Neural cell (in vitro differentiated cells): ENCODE measurements at regions not wholly inside any gene's neighbourhood (a gene's known extent, or its start where the extent isn't known, plus 50 kb on each side); places are given as distances from the start of the nearest gene placed in this dataset.

Source experiments
- CTCF ChIP-seq: fragments of 450-650 bp; IDR thresholded peaks from 2 replicates; pipeline ENCODE4 v1.5.1; 2014; ENCODE audit warnings: antibody characterized with exemption, mild to moderate bottlenecking, moderate library complexity; ENCODE audit not compliant: poor library complexity, severe bottlenecking
- EP300 ChIP-seq: fragments of 450-650 bp; conservative IDR thresholded peaks from 2 replicates; pipeline ENCODE4 v1.6.1; 2014; ENCODE audit warnings: antibody characterized with exemption, mild to moderate bottlenecking, moderate library complexity; ENCODE audit not compliant: poor library complexity, severe bottlenecking
- EZH2 ChIP-seq: fragments of 200-600, 300-800 bp; shearing (Covaris generic), sonication (generic); IDR thresholded peaks from 2 replicates; pipeline ENCODE4 v1.6.1; 2014; ENCODE audit warnings: antibody characterized with exemption, low read length, borderline replicate concordance, mild to moderate bottlenecking; ENCODE audit not compliant: insufficient read depth, poor library complexity, severe bottlenecking
- MXI1 ChIP-seq: fragments of 450-650 bp; conservative IDR thresholded peaks from 2 replicates; pipeline ENCODE4 v1.6.1; 2014; ENCODE audit warnings: antibody characterized with exemption, mild to moderate bottlenecking; ENCODE audit not compliant: poor library complexity, severe bottlenecking
- POLR2AphosphoS5 ChIP-seq: IDR thresholded peaks from 2 replicates; pipeline ENCODE4 v1.6.1; 2012
- RAD21 ChIP-seq: fragments of 450-650 bp; conservative IDR thresholded peaks from 2 replicates; pipeline ENCODE4 v1.6.1; 2014; ENCODE audit warnings: antibody characterized with exemption, mild to moderate bottlenecking, moderate library complexity
- REST ChIP-seq: IDR thresholded peaks from 2 replicates; pipeline ENCODE4 v1.6.1; 2012; ENCODE audit warnings: borderline replicate concordance
- TAF1 ChIP-seq: IDR thresholded peaks from 2 replicates; pipeline ENCODE4 v1.6.1; 2012; ENCODE audit warnings: low read depth

- no peak for TF ChIP-seq CTCF
- TF ChIP-seq EP300, result no peak
- no peak for TF ChIP-seq TAF1
- no peak for TF ChIP-seq RAD21
- no peak for TF ChIP-seq POLR2AphosphoS5
- TF ChIP-seq REST, result no peak
- TF ChIP-seq MXI1, result no peak
- no peak for TF ChIP-seq EZH2
Observed at GRCh38 chr5:96207420-96207819, 225.6 kb downstream of the PCSK1 start.
